ENCODE measurements at regions not wholly inside any gene's neighbourhood (a gene's known extent, or its start where the extent isn't known, plus 50 kb on each side); places are given as distances from the start of the nearest gene placed in this dataset.

GRCh38 chr3:40617084-40617483 lies 92.3 kb downstream of the ZNF621 start:
- Histone ChIP-seq H3K9me3 (replicated peaks; ENCODE audit: control insufficient read depth, low read depth, low read length) (no peaks in the 10 kb centered on the region), H3K4me3 (ENCODE audit: low read length) (no peak overlapping the region), H3K4me1 (ENCODE audit: control insufficient read depth, insufficient read depth, low read length) (peaks cover 14% of the 10 kb centered on the region), H3K27me3 (ENCODE audit: control insufficient read depth, insufficient read depth, low read length) (peaks cover 10% of the 10 kb centered on the region), H3K27ac (ENCODE audit: low read length) (no peak overlapping the region), H3K36me3 (ENCODE audit: control insufficient read depth, insufficient read depth, low read length) (no peaks in the 10 kb centered on the region)
- no CpG with 5 or more reads among the region's 3 CpGs for WGBS (ENCODE audit: insufficient coverage)
- no peak for DNase-seq

GRCh38 chr3:40618158-40618557 lies 93.4 kb downstream of the ZNF621 start:
- Histone ChIP-seq H3K27me3 (ENCODE audit: control insufficient read depth, insufficient read depth, low read length) (peaks cover 10% of the 10 kb centered on the region), H3K4me3 (ENCODE audit: low read length) (no peak overlapping the region), H3K36me3 (ENCODE audit: control insufficient read depth, insufficient read depth, low read length) (no peaks in the 10 kb centered on the region), H3K9me3 (replicated peaks; ENCODE audit: control insufficient read depth, low read depth, low read length) (no peaks in the 10 kb centered on the region), H3K4me1 (ENCODE audit: control insufficient read depth, insufficient read depth, low read length) (peaks cover 14% of the 10 kb centered on the region), H3K27ac (ENCODE audit: low read length) (no peak overlapping the region)
- DNase-seq: no peak

GRCh38 chr3:40620151-40620550 lies 95.4 kb downstream of the ZNF621 start:
- H3K27me3 ChIP-seq (ENCODE audit: control insufficient read depth, insufficient read depth, low read length): peaks cover 9% of the 10 kb centered on the region
- no peaks in the 10 kb centered on the region for H3K36me3 ChIP-seq (ENCODE audit: control insufficient read depth, insufficient read depth, low read length)
- H3K4me1 ChIP-seq (ENCODE audit: control insufficient read depth, insufficient read depth, low read length): peaks cover 13% of the 10 kb centered on the region
- no CpG with 5 or more reads among the region's 2 CpGs for WGBS (ENCODE audit: insufficient coverage)
- no peak for DNase-seq
- H3K4me3 ChIP-seq (ENCODE audit: low read length): no peak overlapping the region
- peaks cover 11% of the 10 kb centered on the region for H3K9me3 ChIP-seq (replicated peaks; ENCODE audit: control insufficient read depth, low read depth, low read length)
- no peak overlapping the region for H3K27ac ChIP-seq (ENCODE audit: low read length)

GRCh38 chr3:40621252-40621651 lies 96.5 kb downstream of the ZNF621 start:
- WGBS (ENCODE audit: insufficient coverage): 58% methylated on average over 4 of the region's 4 CpGs
- no peak for DNase-seq
- no peak overlapping the region for H3K4me3 ChIP-seq (ENCODE audit: low read length)
- H3K27me3 ChIP-seq (ENCODE audit: control insufficient read depth, insufficient read depth, low read length): peaks cover 2% of the 10 kb centered on the region
- H3K27ac ChIP-seq (ENCODE audit: low read length): no peak overlapping the region
- H3K36me3 ChIP-seq (ENCODE audit: control insufficient read depth, insufficient read depth, low read length): no peaks in the 10 kb centered on the region
- peaks cover 2% of the 10 kb centered on the region for H3K4me1 ChIP-seq (ENCODE audit: control insufficient read depth, insufficient read depth, low read length)
- H3K9me3 ChIP-seq (replicated peaks; ENCODE audit: control insufficient read depth, low read depth, low read length): peaks cover 11% of the 10 kb centered on the region

GRCh38 chr3:40623567-40623966 lies 98.8 kb downstream of the ZNF621 start:
- H3K27me3 ChIP-seq (ENCODE audit: control insufficient read depth, insufficient read depth, low read length): no peaks in the 10 kb centered on the region
- H3K4me1 ChIP-seq (ENCODE audit: control insufficient read depth, insufficient read depth, low read length): no peaks in the 10 kb centered on the region
- H3K36me3 ChIP-seq (ENCODE audit: control insufficient read depth, insufficient read depth, low read length): no peaks in the 10 kb centered on the region
- no peak overlapping the region for H3K4me3 ChIP-seq (ENCODE audit: low read length)
- peaks cover 11% of the 10 kb centered on the region for H3K9me3 ChIP-seq (replicated peaks; ENCODE audit: control insufficient read depth, low read depth, low read length)
- no peak overlapping the region for H3K27ac ChIP-seq (ENCODE audit: low read length)
- no peak for DNase-seq
- WGBS (ENCODE audit: insufficient coverage): 25% methylated on average over 1 of the region's 1 CpG

- H3K4me3 ChIP-seq (ENCODE audit: low read length): no peak overlapping the region
- no peaks in the 10 kb centered on the region for H3K4me1 ChIP-seq (ENCODE audit: control insufficient read depth, insufficient read depth, low read length)
- no peak for DNase-seq
- WGBS (ENCODE audit: insufficient coverage): no CpG with 5 or more reads among the region's 2 CpGs
- no peaks in the 10 kb centered on the region for H3K27me3 ChIP-seq (ENCODE audit: control insufficient read depth, insufficient read depth, low read length)
- H3K36me3 ChIP-seq (ENCODE audit: control insufficient read depth, insufficient read depth, low read length): no peaks in the 10 kb centered on the region
- H3K27ac ChIP-seq (ENCODE audit: low read length): no peak overlapping the region
- H3K9me3 ChIP-seq (replicated peaks; ENCODE audit: control insufficient read depth, low read depth, low read length): peaks cover 13% of the 10 kb centered on the region
These were observed 99.5 kb downstream of the ZNF621 start for GRCh38 chr3:40624189-40624769.

GRCh38 chr3:40627095-40627494 lies 102.3 kb downstream of the ZNF621 start:
- Histone ChIP-seq H3K9me3 (replicated peaks; ENCODE audit: control insufficient read depth, low read depth, low read length) (peaks cover 18% of the 10 kb centered on the region), H3K27ac (ENCODE audit: low read length) (no peak overlapping the region), H3K4me1 (ENCODE audit: control insufficient read depth, insufficient read depth, low read length) (no peaks in the 10 kb centered on the region), H3K36me3 (ENCODE audit: control insufficient read depth, insufficient read depth, low read length) (no peaks in the 10 kb centered on the region), H3K4me3 (ENCODE audit: low read length) (no peak overlapping the region), H3K27me3 (ENCODE audit: control insufficient read depth, insufficient read depth, low read length) (no peaks in the 10 kb centered on the region)
- WGBS (ENCODE audit: insufficient coverage): no CpG with 5 or more reads among the region's 1 CpG
- no peak for DNase-seq

- H3K36me3 ChIP-seq (ENCODE audit: control insufficient read depth, insufficient read depth, low read length): no peaks in the 10 kb centered on the region
- H3K9me3 ChIP-seq (replicated peaks; ENCODE audit: control insufficient read depth, low read depth, low read length): peaks cover 18% of the 10 kb centered on the region
These were observed 104.2 kb downstream of the ZNF621 start for GRCh38 chr3:40628984-40629383.

GRCh38 chr3:40631341-40631995 lies 106.7 kb downstream of the ZNF621 start:
- WGBS (ENCODE audit: insufficient coverage): 84% methylated on average over 4 of the region's 5 CpGs
- Histone ChIP-seq H3K9me3 (replicated peaks; ENCODE audit: control insufficient read depth, low read depth, low read length) (peaks cover 16% of the 10 kb centered on the region), H3K36me3 (ENCODE audit: control insufficient read depth, insufficient read depth, low read length) (no peaks in the 10 kb centered on the region), H3K27me3 (ENCODE audit: control insufficient read depth, insufficient read depth, low read length) (no peaks in the 10 kb centered on the region), H3K4me1 (ENCODE audit: control insufficient read depth, insufficient read depth, low read length) (no peaks in the 10 kb centered on the region), H3K27ac (ENCODE audit: low read length) (no peak overlapping the region), H3K4me3 (ENCODE audit: low read length) (no peak overlapping the region)
- DNase-seq: no peak

More at GRCh38 chr3:40628984-40629383, 104.2 kb downstream of the ZNF621 start:
- H3K27me3 ChIP-seq (ENCODE audit: control insufficient read depth, insufficient read depth, low read length): no peaks in the 10 kb centered on the region
- H3K4me3 ChIP-seq (ENCODE audit: low read length): no peak overlapping the region
- 53% methylated on average over 2 of the region's 3 CpGs for WGBS (ENCODE audit: insufficient coverage)
- no peaks in the 10 kb centered on the region for H3K4me1 ChIP-seq (ENCODE audit: control insufficient read depth, insufficient read depth, low read length)
- H3K27ac ChIP-seq (ENCODE audit: low read length): no peak overlapping the region
- DNase-seq: no peak

GRCh38 chr3:40637906-40638305 lies 113.1 kb downstream of the ZNF621 start:
- WGBS (ENCODE audit: insufficient coverage): 78% methylated on average over 1 of the region's 2 CpGs
- H3K36me3 ChIP-seq (ENCODE audit: control insufficient read depth, insufficient read depth, low read length): no peaks in the 10 kb centered on the region
- H3K9me3 ChIP-seq (replicated peaks; ENCODE audit: control insufficient read depth, low read depth, low read length): peaks cover 5% of the 10 kb centered on the region

More at GRCh38 chr3:40637906-40638305, 113.1 kb downstream of the ZNF621 start:
- no peak overlapping the region for H3K4me3 ChIP-seq (ENCODE audit: low read length)
- no peaks in the 10 kb centered on the region for H3K4me1 ChIP-seq (ENCODE audit: control insufficient read depth, insufficient read depth, low read length)
- DNase-seq: no peak
- H3K27ac ChIP-seq (ENCODE audit: low read length): no peak overlapping the region
- H3K27me3 ChIP-seq (ENCODE audit: control insufficient read depth, insufficient read depth, low read length): no peaks in the 10 kb centered on the region

Data from muscle of leg (tissue), 3 donors.